ENCODE measurements at regions not wholly inside any gene's neighbourhood (a gene's known extent, or its start where the extent isn't known, plus 50 kb on each side); places are given as distances from the start of the nearest gene placed in this dataset.

- TF ChIP-seq CTCF (IDR thresholded peaks at IDR 0.05), result no peak
- no peak for TF ChIP-seq POLR2A (IDR thresholded peaks at IDR 0.05; ENCODE audit: low read depth)
- TF ChIP-seq POLR2AphosphoS5 (IDR thresholded peaks at IDR 0.05), result no peak
- TF ChIP-seq EP300 (IDR thresholded peaks at IDR 0.05), result no peak
Measured at GRCh38 chr13:32828711-32829110, 187.5 kb upstream of the KL start.

Measured in esophagus muscularis mucosa (tissue), 4 donors.